Esophagus muscularis mucosa (tissue), 4 donors: ENCODE measurements at regions not wholly inside any gene's neighbourhood (a gene's known extent, or its start where the extent isn't known, plus 50 kb on each side); places are given as distances from the start of the nearest gene placed in this dataset.

Source experiments
- DNase-seq: peaks from one replicate; pipeline ENCODE4 v3.0.0-alpha.2; 2017; ENCODE audit errors: extremely low spot score
- H3K27ac ChIP-seq, 4 donors: fragments of 200-600 bp; sonication (generic); replicated peaks in 1 of 4; 1 replicate in 3 of 4; 2 replicates in 1 of 4; pipeline ENCODE4 v1.5.1; 2016 to 2019; ENCODE audit warnings: mild to moderate bottlenecking in 1 of 4
- H3K27me3 ChIP-seq, 4 donors: fragments of 200-600 bp; sonication (generic); one replicate each; pipeline versions ENCODE4 v1.5.1 to v1.6.0; 2016 to 2019
- H3K36me3 ChIP-seq, 4 donors: fragments of 200-600 bp; sonication (generic); one replicate each; pipeline ENCODE4 v1.5.1; 2016 to 2019
- H3K4me1 ChIP-seq, 4 donors: fragments of 200-600 bp; sonication (generic); one replicate each; pipeline ENCODE4 v1.5.1; 2016 to 2019
- H3K4me3 ChIP-seq, 4 donors: fragments of 200-600 bp; sonication (generic); 1 replicate in 2 of 4; 2 replicates in 2 of 4; pipeline ENCODE4 v1.5.1; 2016 to 2019; ENCODE audit warnings: mild to moderate bottlenecking in 4 of 4, moderate library complexity in 1 of 4
- H3K9me3 ChIP-seq, 4 donors: fragments of 200-600 bp; sonication (generic); 1 replicate in 3 of 4; 2 replicates in 1 of 4; pipeline ENCODE4 v1.5.1; 2016 to 2019
- EP300 ChIP-seq: sonication (generic); formaldehyde crosslinking; IDR thresholded peaks from one replicate; pipeline ENCODE4 v1.6.1; 2017; ENCODE audit warnings: antibody characterized with exemption
- POLR2A ChIP-seq: fragments of 450-650 bp; IDR thresholded peaks from one replicate; pipeline ENCODE4 v1.6.1; 2017; ENCODE audit warnings: antibody characterized with exemption, moderate library complexity, mild to moderate bottlenecking, low read depth
- POLR2AphosphoS5 ChIP-seq, 2 donors: sonication (generic); formaldehyde crosslinking; IDR thresholded peaks; one replicate each; pipeline ENCODE4 v1.6.1; 2017; ENCODE audit warnings: antibody characterized with exemption in 2 of 2
- WGBS: methylation state at CpG from one replicate; pipeline ENCODE4 v1.1.5; 2018; 5-methylcytosine and 5-hydroxymethylcytosine counted together
- intact Hi-C: fragments of 100-400 bp; cut with DNase I; formaldehyde crosslinking; loops from one replicate; pipeline ENCODE4 v1.15.1; 2023
- TF ChIP-seq, protein P1 (sequence below), 3 experiments: fragments of 200-600 bp in 2 of 3; fragments of 450-650 bp in 1 of 3; sonication (generic) in 2 of 3; IDR thresholded peaks; one replicate each; pipeline ENCODE4 v1.5.1; 2017 to 2019; ENCODE audit warnings: antibody characterized with exemption in 3 of 3, mild to moderate bottlenecking in 2 of 3, moderate library complexity in 1 of 3

GRCh38 chr10:20417791-20418190 is 479.3 kb downstream of the NEBL start:
- intact Hi-C loops, result no loop called here
- H3K4me3 ChIP-seq, result no peak overlapping the region
- no peaks in the 10 kb centered on the region for H3K4me1 ChIP-seq
- H3K9me3 ChIP-seq, result peaks cover 0 to 5% (median 0%) of the 10 kb centered on the region in 4 donors
- 96% methylated on average over 3 of the region's 3 CpGs for WGBS
- no peak for DNase-seq
- no peak for TF ChIP-seq POLR2A
- TF ChIP-seq, protein P1, sequence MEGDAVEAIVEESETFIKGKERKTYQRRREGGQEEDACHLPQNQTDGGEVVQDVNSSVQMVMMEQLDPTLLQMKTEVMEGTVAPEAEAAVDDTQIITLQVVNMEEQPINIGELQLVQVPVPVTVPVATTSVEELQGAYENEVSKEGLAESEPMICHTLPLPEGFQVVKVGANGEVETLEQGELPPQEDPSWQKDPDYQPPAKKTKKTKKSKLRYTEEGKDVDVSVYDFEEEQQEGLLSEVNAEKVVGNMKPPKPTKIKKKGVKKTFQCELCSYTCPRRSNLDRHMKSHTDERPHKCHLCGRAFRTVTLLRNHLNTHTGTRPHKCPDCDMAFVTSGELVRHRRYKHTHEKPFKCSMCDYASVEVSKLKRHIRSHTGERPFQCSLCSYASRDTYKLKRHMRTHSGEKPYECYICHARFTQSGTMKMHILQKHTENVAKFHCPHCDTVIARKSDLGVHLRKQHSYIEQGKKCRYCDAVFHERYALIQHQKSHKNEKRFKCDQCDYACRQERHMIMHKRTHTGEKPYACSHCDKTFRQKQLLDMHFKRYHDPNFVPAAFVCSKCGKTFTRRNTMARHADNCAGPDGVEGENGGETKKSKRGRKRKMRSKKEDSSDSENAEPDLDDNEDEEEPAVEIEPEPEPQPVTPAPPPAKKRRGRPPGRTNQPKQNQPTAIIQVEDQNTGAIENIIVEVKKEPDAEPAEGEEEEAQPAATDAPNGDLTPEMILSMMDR (IDR thresholded peaks at IDR 0.05), result no peak
- H3K36me3 ChIP-seq, result no peaks in the 10 kb centered on the region
- H3K27me3 ChIP-seq, result no peaks in the 10 kb centered on the region
- no peak overlapping the region for H3K27ac ChIP-seq

GRCh38 chr10:20415684-20416083 is 481.4 kb downstream of the NEBL start:
- DNase-seq, result no peak
- H3K27ac ChIP-seq, result no peak overlapping the region
- H3K4me1 ChIP-seq, result no peaks in the 10 kb centered on the region
- intact Hi-C loops, result no loop called here
- H3K4me3 ChIP-seq, result no peak overlapping the region
- H3K9me3 ChIP-seq, result peaks cover 0 to 5% (median 0%) of the 10 kb centered on the region in 4 donors
- TF ChIP-seq, protein P1 (IDR thresholded peaks at IDR 0.05), result no peak
- TF ChIP-seq POLR2A, result no peak
- no peak for TF ChIP-seq EP300
- no peak for TF ChIP-seq POLR2AphosphoS5 (IDR thresholded peaks at IDR 0.05)
- H3K27me3 ChIP-seq, result no peaks in the 10 kb centered on the region
- H3K36me3 ChIP-seq, result no peaks in the 10 kb centered on the region
- WGBS, result 81% methylated on average over 2 of the region's 2 CpGs

DNA sequence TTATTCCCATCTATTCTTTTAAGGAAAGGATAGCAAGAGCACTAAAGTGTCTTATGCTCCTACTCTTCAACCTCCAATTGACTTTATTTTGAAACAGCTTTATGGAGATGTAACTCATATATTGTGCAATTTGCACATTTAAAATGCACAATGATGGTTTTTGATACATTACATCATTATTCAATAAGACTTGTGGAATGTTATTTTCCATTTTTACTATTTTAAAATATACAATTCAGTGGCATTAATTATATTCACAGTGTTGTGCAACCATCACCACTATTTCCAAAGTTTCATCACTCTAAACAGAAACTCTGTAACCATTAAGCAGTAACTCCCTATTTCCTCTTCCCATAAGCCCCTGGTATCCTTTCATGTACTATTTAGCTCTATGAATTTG is 489.8 kb downstream of the NEBL start:
- Histone ChIP-seq H3K4me1 (peaks cover 0 to 15% (median 12%) of the 10 kb centered on the region in 4 donors), H3K9me3 (no peaks in the 10 kb centered on the region), H3K36me3 (no peaks in the 10 kb centered on the region), H3K27ac (no peak overlapping the region), H3K4me3 (no peak overlapping the region), H3K27me3 (no peaks in the 10 kb centered on the region)
- DNase-seq, result no peak
- TF ChIP-seq POLR2AphosphoS5 (IDR thresholded peaks at IDR 0.05) (no peak), EP300 (no peak), POLR2A (no peak)
- TF ChIP-seq, protein P1 (IDR thresholded peaks at IDR 0.05), result no peak
- intact Hi-C loops, result no loop called here

DNA sequence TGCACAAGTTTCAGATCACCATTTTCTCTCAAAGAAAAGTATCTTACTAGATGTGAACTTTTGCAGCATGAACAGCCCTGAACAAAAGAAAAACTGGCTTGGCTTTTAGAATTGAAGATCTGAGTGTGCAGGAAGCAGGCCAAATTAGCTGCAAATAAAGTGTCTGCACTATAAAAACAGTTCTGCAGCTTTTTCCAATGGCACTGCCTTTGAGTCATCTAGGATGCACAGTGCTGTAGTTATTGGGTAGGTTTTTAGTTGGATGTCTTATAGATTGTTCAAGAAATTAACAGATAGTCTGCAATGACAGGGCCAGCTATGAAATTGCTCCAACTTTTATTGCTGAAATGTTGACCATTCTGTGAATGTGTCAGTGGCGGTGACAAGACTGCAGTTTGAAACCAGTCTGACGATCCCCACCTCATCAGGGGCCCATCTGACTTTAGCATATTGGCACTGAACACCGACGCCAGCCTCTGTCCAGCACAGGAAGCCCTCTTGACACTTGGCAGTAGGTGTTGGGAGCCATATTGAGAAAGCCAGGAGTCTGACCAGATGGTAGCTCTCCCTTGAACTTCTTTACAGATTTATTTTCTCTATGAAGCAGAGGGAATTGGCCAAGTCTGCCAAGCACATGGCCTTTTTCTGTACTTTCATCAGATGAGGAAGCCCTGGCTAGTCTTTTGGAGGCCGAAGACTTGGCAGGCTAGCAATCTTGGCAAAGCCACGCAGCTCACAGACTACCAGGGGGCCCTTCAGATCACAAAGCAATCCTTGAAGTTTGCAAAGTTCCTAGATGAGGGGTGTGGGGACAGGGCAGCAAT is 490.6 kb downstream of the NEBL start:
- Histone ChIP-seq H3K27me3 (no peaks in the 10 kb centered on the region), H3K27ac (no peak overlapping the region), H3K4me3 (no peak overlapping the region), H3K4me1 (peaks cover 0 to 15% (median 12%) of the 10 kb centered on the region in 4 donors), H3K9me3 (no peaks in the 10 kb centered on the region), H3K36me3 (no peaks in the 10 kb centered on the region)
- no peak for DNase-seq
- WGBS, result 68% methylated on average over 5 of the region's 6 CpGs
- no peak for TF ChIP-seq EP300
- no peak for TF ChIP-seq POLR2A
- no peak for TF ChIP-seq POLR2AphosphoS5 (IDR thresholded peaks at IDR 0.05)
- TF ChIP-seq, protein P1 (IDR thresholded peaks at IDR 0.05), result no peak
- intact Hi-C loops, result no loop called here

DNA sequence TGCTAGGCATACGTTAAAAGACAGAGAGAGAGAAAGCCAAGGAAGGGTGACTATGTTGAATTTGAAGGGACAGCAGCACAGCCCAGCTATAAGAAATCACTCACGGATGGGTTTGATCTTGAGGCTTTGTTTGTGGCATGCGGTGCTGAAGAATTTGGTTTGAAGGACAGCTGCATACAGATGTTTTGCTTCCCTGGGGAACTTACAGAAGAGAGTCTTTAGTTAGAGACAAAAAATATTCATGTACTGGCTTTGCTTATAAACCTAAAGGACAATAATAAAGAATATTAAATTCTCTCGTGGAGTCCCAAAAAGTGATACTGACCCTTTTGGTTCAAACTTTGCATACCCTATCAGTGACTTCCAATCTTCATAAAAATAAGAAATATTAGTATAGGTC is 491.4 kb downstream of the NEBL start:
- Histone ChIP-seq H3K36me3 (no peaks in the 10 kb centered on the region), H3K4me1 (peaks cover 0 to 15% (median 12%) of the 10 kb centered on the region in 4 donors), H3K27me3 (no peaks in the 10 kb centered on the region), H3K4me3 (no peak overlapping the region), H3K27ac (no peak overlapping the region), H3K9me3 (no peaks in the 10 kb centered on the region)
- DNase-seq, result no peak
- TF ChIP-seq EP300 (no peak), POLR2A (no peak), POLR2AphosphoS5 (IDR thresholded peaks at IDR 0.05) (no peak)
- TF ChIP-seq, protein P1 (IDR thresholded peaks at IDR 0.05), result no peak
- intact Hi-C loops, result no loop called here
- WGBS, result 61% methylated on average over 4 of the region's 4 CpGs
